Smooth muscle cell (in vitro differentiated cells): ENCODE measurements at regions not wholly inside any gene's neighbourhood (a gene's known extent, or its start where the extent isn't known, plus 50 kb on each side); places are given as distances from the start of the nearest gene placed in this dataset.

Experiments used
- DNase-seq: peaks from one replicate; lab custom pipeline; 2025; ENCODE audit not compliant: unreplicated experiment; lab: John Stamatoyannopoulos, UW
- H2AFZ ChIP-seq: fragments of 200-600 bp; sonication (generic); 2 replicates; pipeline ENCODE4 v1.6.0; 2016; ENCODE audit warnings: antibody characterized with exemption, low read depth, mild to moderate bottlenecking
- H3F3A ChIP-seq: fragments of 200-600 bp; sonication (generic); 2 replicates; pipeline ENCODE4 v1.6.0; 2017; ENCODE audit warnings: antibody characterized with exemption, low read depth
- H3K27ac ChIP-seq: fragments of 200-600 bp; sonication (generic); 2 replicates; pipeline ENCODE4 v1.5.1; 2016; ENCODE audit warnings: low read depth, mild to moderate bottlenecking
- H3K27me3 ChIP-seq: fragments of 200-600 bp; sonication (generic); 2 replicates; pipeline ENCODE4 v1.6.1; 2016; ENCODE audit warnings: low read depth, mild to moderate bottlenecking
- H3K36me3 ChIP-seq: fragments of 200-600 bp; sonication (generic); 2 replicates; pipeline ENCODE4 v1.5.1; 2016; ENCODE audit warnings: low read depth
- H3K4me1 ChIP-seq: fragments of 200-600 bp; sonication (generic); 2 replicates; pipeline ENCODE4 v1.5.1; 2016; ENCODE audit warnings: low read depth
- H3K4me2 ChIP-seq: fragments of 200-600 bp; sonication (generic); 2 replicates; pipeline ENCODE4 v1.6.0; 2016; ENCODE audit warnings: mild to moderate bottlenecking
- H3K4me3 ChIP-seq: fragments of 200-600 bp; sonication (generic); 2 replicates; pipeline ENCODE4 v1.5.1; 2016; ENCODE audit warnings: mild to moderate bottlenecking
- H3K79me2 ChIP-seq: fragments of 200-600 bp; sonication (generic); 2 replicates; pipeline ENCODE4 v1.6.0; 2016; ENCODE audit warnings: low read depth, mild to moderate bottlenecking
- H3K9ac ChIP-seq: fragments of 200-600 bp; sonication (generic); 2 replicates; pipeline ENCODE4 v1.6.0; 2016; ENCODE audit warnings: low read depth
- H3K9me3 ChIP-seq: fragments of 200-600 bp; sonication (generic); replicated peaks from 2 replicates; pipeline ENCODE4 v1.5.1; 2016; ENCODE audit warnings: low read depth
- H4K20me1 ChIP-seq: fragments of 200-600 bp; sonication (generic); 2 replicates; pipeline ENCODE4 v1.6.0; 2016; ENCODE audit warnings: low read depth
- CTCF ChIP-seq: fragments of 200-600 bp; sonication (generic); IDR thresholded peaks from 2 replicates; pipeline ENCODE4 v1.5.1; 2017; ENCODE audit warnings: borderline replicate concordance, mild to moderate bottlenecking, antibody characterized with exemption; ENCODE audit not compliant: insufficient read depth, poor library complexity, severe bottlenecking
- WGBS: methylation state at CpG from one replicate; pipeline ENCODE4 v1.1.7; 2016; ENCODE audit warnings: low lambda C conversion rate; 5-methylcytosine and 5-hydroxymethylcytosine counted together

- H3K4me1 ChIP-seq, result no peaks in the 10 kb centered on the region
- no peak overlapping the region for H3K27ac ChIP-seq
- DNase-seq, result no peak
- H4K20me1 ChIP-seq, result no peaks in the 10 kb centered on the region
- H3K27me3 ChIP-seq, result no peaks in the 10 kb centered on the region
- TF ChIP-seq CTCF, result no peak
- no peak overlapping the region for H3K4me2 ChIP-seq
- no peak overlapping the region for H2AFZ ChIP-seq
- H3K9me3 ChIP-seq, result no peaks in the 10 kb centered on the region
- no peaks in the 10 kb centered on the region for H3K79me2 ChIP-seq
- no peaks in the 10 kb centered on the region for H3K36me3 ChIP-seq
- H3F3A ChIP-seq, result no peaks in the 10 kb centered on the region
- WGBS, result 67% methylated on average over 3 of the region's 3 CpGs
- no peak overlapping the region for H3K9ac ChIP-seq
- H3K4me3 ChIP-seq, result no peak overlapping the region
These were observed 217.9 kb upstream of the TMPO start for GRCh38 chr12:98297538-98297937.

GRCh38 chr12:98308141-98308540 lies 207.2 kb upstream of the TMPO start:
- H3K27ac ChIP-seq, result no peak overlapping the region
- H3K9me3 ChIP-seq, result no peaks in the 10 kb centered on the region
- no peaks in the 10 kb centered on the region for H3K79me2 ChIP-seq
- WGBS, result 91% methylated on average over 2 of the region's 2 CpGs
- no peak for DNase-seq
- no peak for TF ChIP-seq CTCF
- no peaks in the 10 kb centered on the region for H3K27me3 ChIP-seq
- no peaks in the 10 kb centered on the region for H3K36me3 ChIP-seq
- peaks cover 10% of the 10 kb centered on the region for H3K4me1 ChIP-seq
- H3K4me3 ChIP-seq, result no peak overlapping the region
- H3K9ac ChIP-seq, result no peak overlapping the region
- H3K4me2 ChIP-seq, result no peak overlapping the region
- no peak overlapping the region for H2AFZ ChIP-seq
- H3F3A ChIP-seq, result no peaks in the 10 kb centered on the region
- no peaks in the 10 kb centered on the region for H4K20me1 ChIP-seq

DNA sequence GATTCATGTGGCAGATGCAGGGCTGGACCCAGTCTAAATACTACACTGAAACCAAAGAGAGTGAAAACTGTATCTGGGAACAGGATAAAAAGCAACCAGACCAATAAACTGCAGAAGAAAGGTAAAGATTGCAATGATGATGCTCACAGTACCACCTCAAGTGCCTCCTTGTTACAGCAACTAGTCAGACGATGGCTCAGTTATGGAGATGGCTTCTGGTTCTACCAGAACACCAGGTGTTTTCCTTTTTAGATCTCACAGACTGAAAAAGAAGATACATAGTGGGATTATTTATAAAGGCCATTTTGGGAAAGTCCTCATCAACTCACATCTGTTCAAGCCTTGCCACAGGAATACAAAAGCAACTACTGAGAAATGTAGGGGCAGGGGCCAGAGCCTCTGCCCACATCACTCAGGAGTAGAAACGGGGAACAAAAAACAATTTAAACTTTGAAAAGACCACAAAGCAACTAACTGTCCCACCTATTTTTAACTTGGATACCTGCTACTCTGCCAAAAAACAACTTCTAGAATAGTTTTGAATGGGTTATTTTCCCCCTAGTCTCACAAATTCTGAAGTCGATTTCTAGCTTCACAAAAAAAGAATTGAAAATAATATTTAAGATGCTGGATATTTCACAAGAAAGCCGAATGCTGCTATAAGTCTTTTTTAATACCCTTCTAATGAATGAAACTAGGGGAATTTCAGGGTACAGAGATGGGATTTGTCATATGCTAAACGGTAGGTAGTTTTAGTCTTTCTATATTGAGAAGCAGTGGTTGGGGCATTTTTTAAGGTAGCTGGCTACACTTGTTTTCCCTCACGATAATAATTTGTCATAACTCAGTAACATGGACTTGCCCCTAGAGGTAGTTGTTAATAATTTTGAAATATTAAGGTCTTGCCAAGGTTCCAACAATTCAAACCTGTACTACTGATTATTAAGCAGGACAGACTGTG lies 197.2 kb upstream of the TMPO start:
- H3K79me2 ChIP-seq, result no peaks in the 10 kb centered on the region
- no peak overlapping the region for H3K9ac ChIP-seq
- H3F3A ChIP-seq, result no peaks in the 10 kb centered on the region
- TF ChIP-seq CTCF, result no peak
- no peak overlapping the region for H3K4me2 ChIP-seq
- H3K4me1 ChIP-seq, result no peaks in the 10 kb centered on the region
- H3K27me3 ChIP-seq, result no peaks in the 10 kb centered on the region
- H2AFZ ChIP-seq, result no peak overlapping the region
- no peaks in the 10 kb centered on the region for H3K9me3 ChIP-seq
- DNase-seq, result no peak
- H3K36me3 ChIP-seq, result no peaks in the 10 kb centered on the region
- H3K4me3 ChIP-seq, result no peak overlapping the region
- H4K20me1 ChIP-seq, result no peaks in the 10 kb centered on the region
- H3K27ac ChIP-seq, result no peak overlapping the region
- WGBS, result 88% methylated on average over 6 of the region's 6 CpGs
